GM12865 (cell line): ENCODE measurements at regions not wholly inside any gene's neighbourhood (a gene's known extent, or its start where the extent isn't known, plus 50 kb on each side); places are given as distances from the start of the nearest gene placed in this dataset.

Source experiments
- DNase-seq: peaks from one replicate; pipeline ENCODE4 v3.0.0; 2010; ENCODE audit warnings: low read depth
- H3K4me3 ChIP-seq: 2 replicates; pipeline ENCODE4 v1.5.1; 2011; ENCODE audit warnings: mild to moderate bottlenecking, low read depth, low read length, control low read depth
- TF ChIP-seq, protein P1 (sequence below): IDR thresholded peaks from 2 replicates; pipeline ENCODE4 v1.5.1; 2011; ENCODE audit warnings: low read length, control low read depth, low read depth, inconsistent platforms; ENCODE audit not compliant: insufficient read depth; ENCODE audit errors: missing control alignments

DNA sequence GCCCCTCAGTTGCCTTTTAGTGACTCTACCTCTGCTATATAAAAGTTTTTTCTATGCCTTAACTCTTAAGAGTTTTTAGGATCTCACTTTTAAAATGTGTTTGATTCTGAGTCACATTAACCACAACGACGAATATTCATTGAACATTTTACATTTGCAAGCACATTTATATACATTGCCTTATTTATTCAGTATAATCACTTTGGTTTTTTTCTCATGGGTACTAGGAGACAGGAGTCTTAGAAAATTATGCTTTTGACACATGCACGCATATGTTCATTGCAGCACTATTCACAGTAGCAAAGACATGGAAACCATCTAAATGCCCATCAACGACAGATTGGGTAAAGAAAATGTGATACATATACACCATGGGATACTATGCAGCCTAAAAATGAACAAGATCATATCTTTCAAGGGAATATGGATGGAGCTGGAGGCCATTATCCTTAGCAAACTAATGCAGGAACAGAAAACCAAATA lies 236.9 kb upstream of the SPAG17 start:
- TF ChIP-seq, protein P1, sequence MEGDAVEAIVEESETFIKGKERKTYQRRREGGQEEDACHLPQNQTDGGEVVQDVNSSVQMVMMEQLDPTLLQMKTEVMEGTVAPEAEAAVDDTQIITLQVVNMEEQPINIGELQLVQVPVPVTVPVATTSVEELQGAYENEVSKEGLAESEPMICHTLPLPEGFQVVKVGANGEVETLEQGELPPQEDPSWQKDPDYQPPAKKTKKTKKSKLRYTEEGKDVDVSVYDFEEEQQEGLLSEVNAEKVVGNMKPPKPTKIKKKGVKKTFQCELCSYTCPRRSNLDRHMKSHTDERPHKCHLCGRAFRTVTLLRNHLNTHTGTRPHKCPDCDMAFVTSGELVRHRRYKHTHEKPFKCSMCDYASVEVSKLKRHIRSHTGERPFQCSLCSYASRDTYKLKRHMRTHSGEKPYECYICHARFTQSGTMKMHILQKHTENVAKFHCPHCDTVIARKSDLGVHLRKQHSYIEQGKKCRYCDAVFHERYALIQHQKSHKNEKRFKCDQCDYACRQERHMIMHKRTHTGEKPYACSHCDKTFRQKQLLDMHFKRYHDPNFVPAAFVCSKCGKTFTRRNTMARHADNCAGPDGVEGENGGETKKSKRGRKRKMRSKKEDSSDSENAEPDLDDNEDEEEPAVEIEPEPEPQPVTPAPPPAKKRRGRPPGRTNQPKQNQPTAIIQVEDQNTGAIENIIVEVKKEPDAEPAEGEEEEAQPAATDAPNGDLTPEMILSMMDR, result no peak
- DNase-seq, result no peak
- H3K4me3 ChIP-seq, result no peak overlapping the region

- no peak for DNase-seq
- no peak overlapping the region for H3K4me3 ChIP-seq
- TF ChIP-seq, protein P1, result no peak
These were observed 219.0 kb upstream of the SPAG17 start for GRCh38 chr1:118404024-118404423.

GRCh38 chr1:118397496-118397859 lies 212.4 kb upstream of the SPAG17 start:
- TF ChIP-seq, protein P1, result no peak
- no peak for DNase-seq

DNA sequence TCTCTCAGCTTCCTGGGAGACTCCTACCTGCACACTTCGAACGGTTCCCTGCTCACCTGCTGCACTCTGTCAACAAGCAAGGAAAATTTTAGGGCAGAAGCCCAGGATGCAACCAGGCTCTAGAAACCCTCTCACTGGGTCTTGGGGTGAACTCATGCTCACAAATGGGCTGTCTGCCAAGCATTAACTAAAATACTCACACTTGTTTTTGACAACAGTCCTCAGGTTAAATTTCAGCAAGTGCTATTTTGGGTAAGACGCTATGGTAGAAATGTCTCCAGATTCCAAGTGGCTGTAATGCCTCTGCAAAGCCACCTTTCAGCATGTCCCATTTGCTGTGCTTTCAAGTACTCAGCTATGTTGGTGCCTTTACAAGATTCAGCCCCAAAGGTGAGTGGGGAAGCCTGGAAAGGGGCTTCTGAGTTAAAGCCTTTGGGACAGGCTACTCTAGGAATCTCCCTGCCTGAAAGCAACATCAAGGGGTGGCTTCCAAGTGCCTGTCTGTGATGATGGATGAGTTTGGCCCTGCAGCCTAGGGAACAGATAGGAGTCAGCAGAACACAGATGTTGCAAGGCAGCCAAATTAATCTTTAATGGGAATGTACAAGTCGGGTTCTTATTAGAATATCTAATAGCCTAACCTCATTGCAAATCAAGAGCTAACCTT lies 211.9 kb upstream of the SPAG17 start:
- DNase-seq, result no peak
- H3K4me3 ChIP-seq, result no peak overlapping the region
- TF ChIP-seq, protein P1, result no peak

More at GRCh38 chr1:118397496-118397859, 212.4 kb upstream of the SPAG17 start:
- H3K4me3 ChIP-seq, result no peak overlapping the region

- no peak for DNase-seq
- TF ChIP-seq, protein P1, result no peak
- no peak overlapping the region for H3K4me3 ChIP-seq
These were observed 211.3 kb upstream of the SPAG17 start for GRCh38 chr1:118396279-118396678.

- DNase-seq, result no peak
- TF ChIP-seq, protein P1, result no peak
- H3K4me3 ChIP-seq, result no peak overlapping the region
These were observed 210.5 kb upstream of the SPAG17 start for GRCh38 chr1:118395430-118395991.
